RKO (cell line): ENCODE measurements at regions not wholly inside any gene's neighbourhood (a gene's known extent, or its start where the extent isn't known, plus 50 kb on each side); places are given as distances from the start of the nearest gene placed in this dataset.
A peak's percentile ranks its signal among the peaks of the same experiment; 100 is the strongest.
"Not testable (repeated sequence)": the region's sequence is repeated elsewhere in the genome, so short reads cannot be mapped to it uniquely, and the experiment has no call there.

ENCODE experiments used
- DNase-seq: peaks from one replicate; pipeline ENCODE4 v3.0.0-alpha.2; 2016; ENCODE audit warnings: low spot score

DNA sequence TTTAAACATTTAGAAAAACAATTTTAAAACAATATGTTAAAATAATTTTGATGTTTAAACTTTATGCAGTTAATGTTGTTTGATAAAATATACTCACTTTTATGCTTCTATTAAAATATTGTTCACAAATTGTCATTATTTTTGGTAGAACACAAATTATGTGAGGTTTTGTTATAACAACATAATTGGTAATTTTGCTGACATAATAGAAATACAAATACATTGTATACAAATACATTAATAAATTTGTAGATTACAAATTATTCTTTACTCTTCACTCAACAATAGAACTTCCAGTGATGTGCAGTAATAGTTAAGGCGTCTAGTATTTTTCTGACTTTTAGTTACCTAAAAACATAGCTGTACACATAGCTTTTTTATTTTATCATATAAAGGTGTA, 1472.4 kb upstream of the ADGRL3 start:
- no peak for DNase-seq

DNA sequence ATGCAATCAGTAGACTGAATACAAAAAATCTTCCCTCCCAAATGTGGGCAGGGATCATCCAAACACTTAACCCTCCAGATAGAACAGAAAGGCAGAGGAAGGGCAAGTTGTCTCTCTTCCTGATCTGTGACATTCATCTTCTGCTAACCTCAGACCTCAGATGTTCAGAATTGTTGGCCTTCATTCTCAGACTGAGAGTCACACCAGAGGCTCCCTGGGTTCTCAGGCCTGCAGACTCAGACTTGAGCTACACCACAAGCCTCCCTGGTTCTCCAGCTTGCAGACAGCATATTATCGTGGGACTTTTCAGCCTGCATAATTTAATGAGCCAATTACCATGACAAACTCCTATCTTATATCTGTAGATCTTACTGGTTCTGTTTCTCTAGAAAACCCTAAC, 1471.6 kb upstream of the ADGRL3 start:
- no peak for DNase-seq

DNA sequence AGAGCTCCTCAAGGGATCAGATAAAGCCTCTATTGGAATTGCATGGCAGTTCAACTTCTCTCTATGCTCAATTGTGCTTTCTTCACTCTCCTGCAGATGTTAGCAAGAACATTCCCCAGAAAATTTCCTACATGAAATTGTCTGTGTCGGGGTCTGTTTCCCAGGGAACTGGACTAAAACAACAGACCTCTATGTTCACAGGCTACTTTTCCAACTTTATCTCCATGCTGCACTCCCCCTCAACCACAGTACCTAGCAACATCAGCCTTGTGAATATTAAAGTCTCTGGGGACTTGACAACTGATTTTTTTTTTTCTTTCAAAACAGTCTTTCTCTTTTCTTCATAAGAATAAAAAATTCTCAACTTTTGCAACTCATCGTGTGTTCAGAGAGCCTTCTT, 1470.8 kb upstream of the ADGRL3 start:
- DNase-seq, result no peak

DNA sequence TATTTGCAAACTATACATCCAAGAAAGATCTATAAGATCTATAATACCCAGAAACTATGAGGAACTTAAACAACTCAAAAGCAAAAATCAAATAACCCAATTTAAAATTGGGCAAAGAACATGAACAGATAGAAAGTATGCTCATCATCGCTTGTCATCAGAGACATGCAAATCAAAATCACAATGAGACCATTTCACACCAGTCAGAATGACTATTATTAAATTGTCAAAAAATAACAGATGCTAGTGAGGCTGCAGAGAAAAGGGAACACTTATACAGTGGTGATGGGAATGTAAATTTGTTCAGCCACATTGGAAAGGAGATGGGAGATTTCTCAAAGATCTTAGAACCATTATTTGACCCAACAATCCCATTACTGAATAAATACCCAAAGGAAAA, 1451.7 kb upstream of the ADGRL3 start:
- DNase-seq, result no peak

DNA sequence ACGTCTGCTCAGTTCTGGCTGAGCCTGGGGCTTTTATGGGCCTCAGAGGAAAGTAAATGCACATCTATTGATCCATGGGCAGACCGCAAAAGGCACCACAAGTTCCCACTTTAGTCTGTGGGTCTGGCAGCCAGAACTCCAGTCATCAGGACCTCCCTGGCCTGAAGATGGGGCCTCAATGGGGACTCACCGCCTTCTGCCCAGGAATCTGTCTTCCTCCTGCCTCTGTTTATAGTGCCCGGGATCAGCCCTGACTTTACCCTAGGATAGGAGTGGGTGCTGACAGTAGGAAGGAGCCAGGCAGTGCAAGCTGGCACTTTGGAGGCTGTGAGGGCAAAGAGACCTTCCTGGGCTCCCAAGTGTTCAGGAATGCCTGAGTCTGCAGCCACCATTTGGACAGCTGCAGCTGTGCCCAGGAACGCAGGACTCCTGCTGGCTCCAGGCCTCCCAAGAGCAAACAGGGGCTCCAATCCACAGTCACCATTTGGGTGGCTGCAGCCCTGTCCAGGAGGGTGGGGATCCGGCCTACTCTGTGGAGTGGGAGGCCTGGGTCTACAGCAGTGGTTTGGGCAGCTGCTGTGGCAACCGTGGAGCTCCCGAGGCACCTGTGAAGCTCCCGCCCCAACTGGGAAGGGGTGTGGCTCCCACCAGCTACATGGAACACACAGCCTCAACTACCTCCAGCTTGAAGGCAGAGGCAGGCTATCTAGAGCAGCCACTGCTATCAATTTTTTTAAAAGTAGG, 1440.9 kb upstream of the ADGRL3 start:
- no peak for DNase-seq

DNA sequence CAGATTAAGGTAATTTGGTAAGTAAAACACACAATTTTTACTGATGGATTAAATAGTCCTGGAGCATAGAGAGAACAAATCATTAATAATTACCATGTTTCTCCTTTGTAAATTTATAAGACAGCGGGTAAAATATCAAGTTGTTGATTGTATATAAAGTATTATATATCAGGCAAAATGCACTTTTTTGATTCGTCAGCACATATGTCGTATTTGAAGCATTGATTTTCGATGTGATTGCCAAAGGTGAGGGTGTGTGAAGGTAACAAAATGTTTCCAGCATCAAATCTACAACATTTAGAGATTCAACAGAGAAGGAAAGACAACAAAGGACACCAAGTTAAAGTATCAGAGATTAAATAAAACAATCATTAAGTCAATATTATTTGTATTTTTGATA, 1437.8 kb upstream of the ADGRL3 start:
- DNase-seq, result no peak

DNA sequence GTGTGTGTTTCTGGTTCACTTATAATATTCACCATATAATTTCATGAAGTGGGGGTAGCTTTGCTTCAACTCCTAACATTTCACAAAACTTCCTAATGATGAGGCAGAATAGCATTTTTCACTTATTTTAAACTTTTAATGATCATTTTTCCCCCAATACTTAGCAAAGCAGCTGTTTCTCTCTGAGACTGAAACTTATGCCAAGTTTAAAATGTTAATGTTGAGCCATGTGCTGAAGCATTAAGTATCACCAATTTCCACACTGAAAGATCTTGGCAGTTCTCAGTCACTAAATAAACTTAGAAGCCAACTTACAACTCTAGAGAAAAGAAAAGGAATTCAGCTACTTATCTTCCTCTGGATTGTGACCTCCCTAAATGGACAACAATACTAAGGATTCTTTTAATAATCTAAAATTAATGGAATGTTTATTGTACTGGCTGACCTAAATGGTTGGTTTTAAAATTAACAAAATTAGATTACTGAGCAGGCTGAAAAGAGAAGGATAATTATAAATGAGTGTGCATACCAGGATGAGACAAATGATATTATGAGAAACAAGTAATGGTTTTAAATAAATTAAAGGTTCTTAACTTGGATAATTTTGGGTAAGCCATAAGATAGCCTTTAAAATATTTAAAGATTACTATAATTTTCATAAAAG, 1429.4 kb upstream of the ADGRL3 start:
- DNase-seq, result no peak

DNA sequence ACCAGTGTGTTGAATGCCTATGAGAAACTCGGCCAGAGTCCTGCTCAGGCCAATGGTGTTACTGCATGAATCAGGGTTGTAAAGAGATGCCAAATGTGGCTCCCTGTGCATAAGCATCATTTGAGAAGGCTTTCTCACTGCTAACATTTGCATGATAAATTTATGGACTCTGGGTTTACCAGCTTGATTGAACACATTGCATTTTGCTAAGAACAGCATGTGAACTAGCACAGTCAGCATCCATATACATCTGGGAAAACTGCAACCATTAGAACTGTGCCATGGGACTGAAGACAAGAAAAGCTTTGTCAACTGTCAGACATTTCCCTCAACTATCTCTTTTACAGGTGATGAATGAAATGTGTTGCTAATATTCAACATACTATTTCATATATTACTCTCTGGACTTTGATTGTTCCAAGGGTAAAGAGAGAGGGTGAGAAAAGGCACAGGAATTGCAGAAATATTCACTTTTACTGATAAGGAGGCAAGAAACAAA, 1427.4 kb upstream of the ADGRL3 start:
- no peak for DNase-seq

DNA sequence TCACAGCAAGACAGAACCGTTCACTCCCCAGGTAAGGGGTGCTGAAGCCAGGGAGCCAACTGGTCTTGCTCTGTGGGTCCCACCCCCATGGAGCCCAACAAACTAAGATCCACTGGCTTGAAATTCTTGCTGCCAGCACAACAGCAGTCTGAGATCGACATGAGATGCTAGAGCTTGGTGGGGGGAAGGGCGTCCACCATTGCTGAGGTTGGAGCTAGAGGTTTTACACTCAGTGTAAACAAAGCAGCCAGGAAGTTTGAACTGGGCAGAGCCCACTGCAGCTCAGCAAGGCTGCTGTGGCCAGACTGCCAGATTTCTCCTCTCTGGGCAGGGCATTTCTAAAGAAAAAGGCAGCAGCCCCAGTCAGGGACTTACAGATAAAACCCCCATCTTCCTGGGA, 1419.9 kb upstream of the ADGRL3 start:
- DNase-seq, result not testable (repeated sequence)

DNA sequence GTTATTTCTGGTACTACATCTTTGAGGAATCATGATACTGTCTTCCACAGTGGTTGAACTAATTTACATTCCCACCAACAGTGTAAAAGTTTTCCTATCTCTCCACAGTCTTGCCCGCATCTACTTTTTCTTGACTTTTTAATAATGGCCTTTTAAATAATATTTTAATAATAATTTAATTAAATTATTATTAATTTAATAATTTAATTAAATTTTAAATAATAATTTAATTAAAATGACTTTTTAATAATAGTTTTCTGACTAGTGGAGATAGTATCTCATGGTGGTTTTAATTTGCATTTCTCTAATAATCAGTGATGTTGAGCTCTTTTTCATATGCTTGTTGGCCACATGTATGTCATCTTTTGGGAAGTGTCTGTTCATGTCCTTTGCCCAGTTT, 1395.0 kb upstream of the ADGRL3 start:
- no peak for DNase-seq

DNA sequence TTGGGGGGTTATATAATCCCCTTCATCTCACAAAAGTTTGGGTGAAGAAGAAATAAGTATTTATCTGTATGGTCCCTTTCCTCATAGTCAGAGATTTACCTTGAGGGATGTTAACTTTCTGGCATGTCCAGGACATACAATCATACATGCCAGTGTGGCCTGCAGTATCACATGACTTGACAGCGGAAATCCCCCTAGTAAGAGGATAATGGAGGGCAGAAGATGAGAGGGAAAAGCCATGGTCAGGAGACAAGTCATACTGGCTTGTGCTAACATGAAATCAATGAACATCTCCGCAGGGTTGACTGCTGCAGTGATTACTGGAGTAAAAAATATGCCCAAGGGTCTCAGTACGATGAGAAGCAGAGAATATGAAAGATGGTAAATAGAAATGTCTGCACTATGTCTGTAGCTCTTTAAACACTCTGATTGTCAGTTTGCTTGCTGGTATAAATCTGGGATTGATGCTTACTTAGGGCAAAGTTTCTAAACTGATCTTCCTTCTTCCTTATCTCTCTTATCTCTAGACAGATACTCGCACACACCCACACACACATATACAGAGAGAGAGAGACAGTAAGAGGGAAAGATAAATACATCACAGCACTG, 1385.6 kb upstream of the ADGRL3 start:
- no peak for DNase-seq

DNA sequence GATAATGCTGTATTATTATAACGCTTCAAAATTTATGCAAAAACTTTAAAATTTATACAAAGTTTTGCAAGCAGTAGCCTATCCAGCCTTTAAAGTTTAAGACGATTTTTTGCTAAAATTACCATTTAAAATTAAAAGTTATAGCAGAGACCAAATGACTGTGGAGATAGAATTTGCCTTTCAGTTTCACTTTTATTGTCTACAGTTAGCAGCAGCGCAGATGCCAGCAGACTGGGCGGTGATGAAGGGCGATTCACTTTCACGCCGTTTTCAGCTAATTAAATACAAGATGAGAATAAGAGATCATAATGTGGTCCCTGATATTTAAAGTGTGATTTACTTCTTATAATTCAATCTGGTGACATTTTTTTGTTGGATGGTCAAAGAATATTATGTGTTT, 1381.5 kb upstream of the ADGRL3 start:
- DNase-seq, result peak; percentile 72

DNA sequence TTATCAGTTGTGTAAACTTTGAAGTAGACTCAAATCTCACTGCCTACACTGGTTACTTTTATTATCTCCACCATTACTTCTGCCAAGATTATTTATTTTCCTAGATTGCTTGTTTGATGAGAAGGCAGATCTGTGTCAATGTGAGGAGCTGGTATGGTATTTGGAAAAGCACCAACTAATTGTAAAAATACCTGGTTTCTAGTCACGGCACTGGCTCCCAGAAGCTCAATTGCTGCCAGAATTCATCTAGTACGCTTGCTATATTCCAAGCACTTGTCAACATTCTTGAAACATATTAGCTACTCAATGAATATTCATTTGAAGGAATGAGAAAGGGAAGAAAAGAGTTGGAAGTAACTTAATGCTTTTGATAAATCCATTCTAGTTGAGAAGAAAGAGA, 1376.8 kb upstream of the ADGRL3 start:
- no peak for DNase-seq

DNA sequence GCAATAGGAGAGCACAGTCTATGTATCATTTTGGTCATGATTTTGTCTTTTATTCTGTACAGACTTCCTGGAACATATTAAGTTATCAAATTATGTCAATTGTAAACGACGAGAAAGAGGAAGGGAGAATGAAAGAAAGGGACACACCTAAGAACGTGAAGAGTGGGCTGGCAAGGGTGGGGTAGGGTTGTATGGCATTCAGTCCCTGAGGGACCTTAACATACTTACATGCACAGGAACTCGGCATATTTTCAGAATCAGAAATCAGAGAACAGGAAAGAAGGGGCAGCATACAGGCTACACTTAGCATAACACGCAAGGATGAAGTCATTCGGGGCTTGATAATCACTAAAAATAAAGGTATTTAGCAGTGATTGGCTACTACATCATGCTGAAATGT, 1375.0 kb upstream of the ADGRL3 start:
- DNase-seq, result no peak

DNA sequence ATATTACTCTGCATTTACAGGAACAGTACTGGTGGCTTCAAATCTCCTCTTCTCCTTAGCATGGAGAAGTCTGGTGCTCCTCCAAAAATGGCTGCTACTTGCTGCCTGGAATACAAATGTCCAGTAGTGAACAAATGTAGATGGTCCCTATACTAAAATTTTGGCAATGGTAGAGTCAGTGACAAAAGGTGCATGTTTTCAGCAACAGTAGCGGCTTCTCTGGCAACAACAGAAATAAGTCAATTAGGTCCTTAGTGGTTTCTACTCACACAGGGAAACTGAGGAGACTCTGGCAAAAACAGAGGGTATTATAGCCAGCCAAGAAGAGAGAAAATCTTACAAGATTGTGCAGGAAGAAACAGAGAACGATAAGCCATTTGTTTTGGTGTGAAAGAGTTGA, 1368.4 kb upstream of the ADGRL3 start:
- DNase-seq, result no peak

DNA sequence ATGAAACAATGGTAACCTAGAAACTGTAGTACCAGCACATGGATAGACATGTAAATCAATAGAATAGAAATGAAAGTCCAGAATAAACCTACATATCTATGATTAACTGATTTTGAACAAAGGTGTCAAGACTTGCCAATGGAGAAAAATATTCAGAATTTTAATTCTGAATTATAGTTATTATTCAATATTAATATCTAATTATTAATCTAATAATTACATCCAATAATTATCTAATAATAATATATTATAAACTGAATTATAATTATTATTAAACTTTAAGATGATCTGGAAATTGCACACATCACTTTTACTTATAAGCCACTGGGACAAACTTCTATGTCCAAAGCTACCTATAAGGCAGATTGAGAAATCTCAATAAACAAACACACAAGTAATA, 1365.2 kb upstream of the ADGRL3 start:
- DNase-seq, result no peak

DNA sequence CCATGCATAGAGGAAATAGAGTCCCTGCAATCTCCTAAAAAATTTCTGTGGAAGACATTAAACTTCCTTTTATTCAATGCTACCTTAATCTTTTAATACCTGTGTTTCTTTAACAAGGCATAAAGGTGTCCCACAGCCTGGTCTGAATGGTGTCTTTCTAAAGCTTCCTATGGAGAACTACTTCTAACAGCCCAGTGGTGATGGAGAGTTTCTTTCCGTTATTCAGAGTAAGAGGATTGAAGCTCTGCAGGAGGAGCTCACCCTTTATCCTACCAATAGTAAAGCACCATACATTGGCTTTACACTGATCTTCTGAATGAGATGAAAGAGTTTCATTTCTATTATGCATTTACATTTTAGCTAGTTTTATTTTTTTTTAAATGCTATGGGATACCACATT, 1362.4 kb upstream of the ADGRL3 start:
- DNase-seq, result no peak

DNA sequence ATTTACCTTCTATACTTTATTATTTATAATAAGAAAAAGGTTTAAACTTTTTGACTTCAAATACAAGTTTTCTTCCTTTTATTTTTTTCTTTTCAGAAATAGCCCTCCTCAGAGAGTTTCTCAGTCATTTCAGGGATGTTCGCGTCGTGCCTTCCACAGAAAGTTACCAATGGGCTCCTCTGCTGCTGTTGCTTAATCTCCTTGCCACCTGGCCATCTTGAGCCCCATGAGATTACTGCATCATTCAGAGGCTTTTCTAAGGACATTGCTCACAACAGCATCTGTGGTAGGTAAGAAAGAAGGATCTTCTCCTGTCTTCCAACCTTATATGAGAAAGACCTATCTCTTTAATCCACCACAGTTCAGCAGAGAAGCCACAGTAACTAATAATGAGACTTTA, 1361.9 kb upstream of the ADGRL3 start:
- no peak for DNase-seq

DNA sequence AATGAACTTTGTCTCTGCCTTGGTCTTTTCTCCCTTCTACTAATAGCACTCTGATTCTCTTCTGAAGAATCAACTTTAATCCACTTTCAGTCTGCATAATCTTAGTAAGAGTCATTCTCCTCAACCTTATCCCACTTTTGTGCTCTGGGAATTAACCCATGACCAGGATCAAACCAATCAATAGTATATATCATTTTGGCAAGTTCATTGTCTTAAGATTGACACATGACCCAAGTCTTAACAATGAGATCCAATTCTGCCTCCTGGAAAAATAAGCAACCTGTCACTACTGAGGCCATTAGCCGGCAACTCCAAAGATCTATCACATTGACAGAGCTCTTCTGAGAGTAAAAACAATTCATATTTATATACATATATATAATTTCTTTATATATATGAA, 1358.4 kb upstream of the ADGRL3 start:
- DNase-seq, result no peak

DNA sequence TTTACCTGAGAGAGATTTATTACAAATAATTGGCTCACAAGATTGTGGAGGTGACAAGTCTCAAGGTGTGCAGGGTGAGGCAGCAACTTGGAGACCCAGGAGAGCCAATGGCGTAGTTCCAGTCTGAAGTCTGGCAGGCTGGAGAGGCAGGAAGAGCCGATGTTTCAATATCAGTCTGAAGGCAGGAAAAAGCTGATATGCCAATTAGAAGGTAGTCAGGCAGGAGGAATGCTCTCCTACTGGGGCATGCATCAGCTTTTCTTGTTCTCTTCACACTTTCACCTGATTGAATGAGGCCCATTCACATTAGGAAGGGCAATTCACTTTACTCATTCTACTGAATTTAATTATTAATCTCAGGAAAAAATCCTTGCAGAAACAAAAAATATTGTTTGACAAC, 1351.7 kb upstream of the ADGRL3 start:
- no peak for DNase-seq

DNA sequence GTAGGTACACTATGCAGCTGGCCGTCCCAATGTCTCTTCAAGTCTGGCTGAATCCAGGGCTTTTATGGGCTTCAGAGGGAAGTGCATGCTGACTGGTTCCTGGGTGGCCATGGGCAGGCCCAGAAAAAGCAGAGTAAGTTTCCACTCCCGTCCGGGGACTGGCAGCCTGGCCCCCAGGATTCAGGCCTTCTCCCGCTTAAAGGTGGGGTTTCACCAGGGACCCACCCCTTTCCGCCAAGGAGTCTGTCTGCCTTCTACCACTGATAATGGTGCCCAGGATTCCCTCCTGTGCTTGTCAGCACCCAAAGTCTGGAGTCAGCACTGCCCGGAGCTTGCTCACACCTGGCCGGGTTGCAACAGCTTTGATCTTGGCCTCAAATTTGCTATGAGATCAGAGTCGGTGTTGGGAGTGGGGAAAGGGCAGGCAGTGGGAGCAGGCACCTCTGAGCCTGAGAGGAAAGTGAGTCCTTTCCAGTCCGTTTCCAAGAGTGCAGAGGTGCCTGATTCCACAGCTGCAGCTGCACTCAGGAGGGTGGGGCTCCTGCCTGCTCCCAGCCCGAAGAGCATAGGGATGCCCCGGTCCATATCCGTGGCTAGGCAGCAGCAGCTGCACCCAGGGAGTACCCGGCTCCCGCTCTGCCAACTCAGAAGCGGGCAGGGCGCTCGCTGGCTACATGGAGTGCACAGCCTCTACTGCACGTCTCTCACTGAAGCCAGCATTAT, 1344.3 kb upstream of the ADGRL3 start:
- no peak for DNase-seq

DNA sequence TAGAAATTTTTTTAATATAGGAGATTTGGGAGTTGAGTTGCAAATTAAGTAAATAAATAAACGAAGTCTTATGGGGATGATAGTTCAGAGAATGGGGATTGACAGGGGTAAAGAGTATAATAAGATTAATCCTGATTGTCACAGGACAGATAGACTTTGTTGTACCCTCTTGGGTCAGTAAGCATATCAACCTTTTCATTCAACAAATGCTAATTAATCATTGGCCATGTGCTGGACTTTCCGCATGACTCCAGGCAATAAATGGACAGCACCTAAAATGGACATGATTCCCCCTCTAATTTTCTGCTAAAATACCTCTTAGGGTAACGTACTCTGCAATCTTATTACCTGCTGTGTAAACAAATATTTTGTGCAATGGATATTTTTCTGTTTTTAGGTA, 1331.1 kb upstream of the ADGRL3 start:
- DNase-seq, result no peak

DNA sequence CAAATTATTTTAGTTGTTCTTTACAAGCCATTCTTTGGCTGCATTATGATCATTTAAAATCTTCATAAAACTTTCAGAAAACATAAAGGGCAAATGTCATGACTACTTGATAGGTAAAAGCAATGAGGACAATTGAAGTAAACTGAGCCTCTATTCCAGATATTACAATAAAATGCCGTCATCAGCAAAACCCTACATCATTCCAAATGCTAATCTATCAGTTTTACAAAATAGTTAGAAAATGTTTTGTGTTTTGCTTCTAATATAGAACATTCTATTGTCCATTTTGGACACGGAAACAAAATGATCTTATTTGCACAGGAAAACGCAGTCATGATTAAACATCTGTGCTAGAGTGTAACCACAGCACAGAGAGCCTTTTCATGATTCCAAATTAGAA, 1330.6 kb upstream of the ADGRL3 start:
- DNase-seq, result no peak
